ENCODE measurements at regions not wholly inside any gene's neighbourhood (a gene's known extent, or its start where the extent isn't known, plus 50 kb on each side); places are given as distances from the start of the nearest gene placed in this dataset.

DNA sequence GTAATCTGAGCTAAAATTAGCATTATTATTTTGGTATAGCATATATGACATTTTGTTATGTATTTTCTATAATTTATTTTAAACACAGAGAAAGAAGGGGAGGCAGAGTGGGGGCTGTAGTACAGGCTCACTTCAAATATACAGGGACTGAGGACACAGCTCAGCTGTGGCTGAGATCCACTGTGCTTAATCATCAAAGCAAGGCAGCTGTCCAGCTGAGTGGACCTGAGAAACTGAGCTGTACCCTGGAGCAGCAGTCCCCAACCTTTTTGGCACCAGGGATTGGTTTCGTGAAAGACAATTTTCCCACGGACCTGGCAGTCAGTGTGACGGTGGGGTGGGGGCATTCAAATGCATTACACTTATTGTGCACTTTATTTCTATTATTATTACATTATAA, 687.2 kb downstream of the RNF144A start:
- DNase-seq (ENCODE audit: low read depth in 1 of 2, low spot score in 1 of 2) (no peak), ATAC-seq (no peak), FAIRE-seq (no peak)
- TF ChIP-seq MAFK (IDR thresholded peaks at IDR 0.05; ENCODE audit: partially characterized antibody) (no peak), HOXB13 (CRISPR knock-in tag; IDR thresholded peaks at IDR 0.05; ENCODE audit: low read depth) (no peak), JUNB (IDR thresholded peaks at IDR 0.05) (no peak), ZFP36 (IDR thresholded peaks at IDR 0.05; ENCODE audit: borderline replicate concordance, partially characterized antibody) (no peak), HDAC2 (IDR thresholded peaks at IDR 0.05) (no peak), EHF (CRISPR knock-in tag; IDR thresholded peaks at IDR 0.05) (no peak), TFCP2L1 (CRISPR knock-in tag; IDR thresholded peaks at IDR 0.05) (no peak), NFE2L2 (conservative IDR thresholded peaks at IDR 0.05; ENCODE audit: low read length) (no peak), CHD2 (IDR thresholded peaks at IDR 0.05; ENCODE audit: low read length, partially characterized antibody) (no peak), EHMT2 (IDR thresholded peaks at IDR 0.05; ENCODE audit: low read depth) (no peak), RFX5 (IDR thresholded peaks at IDR 0.05) (no peak), HOXA7 (CRISPR knock-in tag; IDR thresholded peaks at IDR 0.05) (no peak), CHD4 (IDR thresholded peaks at IDR 0.05; ENCODE audit: borderline replicate concordance) (no peak), GATA3 (IDR thresholded peaks at IDR 0.05; ENCODE audit: borderline replicate concordance) (no peak), SREBF2 (IDR thresholded peaks at IDR 0.05) (no peak), ZC3H11A (IDR thresholded peaks at IDR 0.05) (no peak), HOXB5 (CRISPR knock-in tag; IDR thresholded peaks at IDR 0.05) (no peak)
- TF ChIP-seq, protein P1, sequence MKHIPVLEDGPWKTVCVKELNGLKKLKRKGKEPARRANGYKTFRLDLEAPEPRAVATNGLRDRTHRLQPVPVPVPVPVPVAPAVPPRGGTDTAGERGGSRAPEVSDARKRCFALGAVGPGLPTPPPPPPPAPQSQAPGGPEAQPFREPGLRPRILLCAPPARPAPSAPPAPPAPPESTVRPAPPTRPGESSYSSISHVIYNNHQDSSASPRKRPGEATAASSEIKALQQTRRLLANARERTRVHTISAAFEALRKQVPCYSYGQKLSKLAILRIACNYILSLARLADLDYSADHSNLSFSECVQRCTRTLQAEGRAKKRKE (CRISPR knock-in tag; IDR thresholded peaks at IDR 0.05; ENCODE audit: low read depth): no peak
- TF ChIP-seq, protein P2, sequence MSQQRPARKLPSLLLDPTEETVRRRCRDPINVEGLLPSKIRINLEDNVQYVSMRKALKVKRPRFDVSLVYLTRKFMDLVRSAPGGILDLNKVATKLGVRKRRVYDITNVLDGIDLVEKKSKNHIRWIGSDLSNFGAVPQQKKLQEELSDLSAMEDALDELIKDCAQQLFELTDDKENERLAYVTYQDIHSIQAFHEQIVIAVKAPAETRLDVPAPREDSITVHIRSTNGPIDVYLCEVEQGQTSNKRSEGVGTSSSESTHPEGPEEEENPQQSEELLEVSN (IDR thresholded peaks at IDR 0.05; ENCODE audit: borderline replicate concordance, low read depth): no peak
- POLR2A ChIA-PET: no interaction called here
- Histone ChIP-seq H3K4me1 (no peaks in the 10 kb centered on the region), H3K9me3 (peaks cover 9% of the 10 kb centered on the region; the same call in 1 of the 3 replicates), H3K27ac (no peak overlapping the region), H3K4me2 (no peak overlapping the region), H3K4me3 (no peak overlapping the region)
- WGBS (ENCODE audit: missing lambda C conversion rate): 0% methylated on average over 3 of the region's 3 CpGs
- CTCF ChIA-PET: no interaction called here

DNA sequence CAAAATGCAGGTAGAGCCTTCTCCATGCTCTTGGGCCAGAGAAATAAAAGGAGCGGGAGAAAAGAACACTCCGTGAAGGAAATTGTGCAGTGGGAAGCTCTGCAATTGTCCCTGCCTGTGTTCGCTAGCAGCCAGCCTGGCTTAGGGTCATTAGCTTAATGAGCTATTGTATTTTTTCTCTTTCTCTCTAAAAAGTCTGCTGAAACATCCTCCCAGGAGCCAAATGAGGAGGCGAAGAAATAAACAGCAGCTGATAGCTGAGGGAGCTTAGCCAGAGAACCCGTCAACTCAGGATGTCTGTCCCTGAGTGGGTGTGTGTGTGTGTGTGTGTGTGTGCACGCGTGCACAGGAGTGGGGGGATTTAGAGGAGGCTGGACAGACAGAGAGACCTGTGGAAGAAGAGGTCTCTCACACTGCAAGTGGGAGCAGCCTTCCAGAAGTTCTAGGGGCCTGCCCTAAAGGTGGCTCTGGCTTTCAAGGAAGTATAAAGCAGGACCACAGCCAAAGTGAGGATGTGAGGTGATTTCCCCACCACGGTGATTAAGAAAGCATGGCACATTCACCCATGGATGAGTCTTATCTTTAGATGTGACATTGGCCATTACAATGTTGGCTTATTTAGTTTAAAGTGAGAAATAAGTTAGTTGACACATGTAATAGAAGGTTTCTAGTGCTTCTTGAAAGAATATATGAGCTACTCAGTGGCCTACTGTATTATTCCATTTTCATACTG, 690.4 kb downstream of the RNF144A start:
- no peak for FAIRE-seq
- TF ChIP-seq, protein P3, sequence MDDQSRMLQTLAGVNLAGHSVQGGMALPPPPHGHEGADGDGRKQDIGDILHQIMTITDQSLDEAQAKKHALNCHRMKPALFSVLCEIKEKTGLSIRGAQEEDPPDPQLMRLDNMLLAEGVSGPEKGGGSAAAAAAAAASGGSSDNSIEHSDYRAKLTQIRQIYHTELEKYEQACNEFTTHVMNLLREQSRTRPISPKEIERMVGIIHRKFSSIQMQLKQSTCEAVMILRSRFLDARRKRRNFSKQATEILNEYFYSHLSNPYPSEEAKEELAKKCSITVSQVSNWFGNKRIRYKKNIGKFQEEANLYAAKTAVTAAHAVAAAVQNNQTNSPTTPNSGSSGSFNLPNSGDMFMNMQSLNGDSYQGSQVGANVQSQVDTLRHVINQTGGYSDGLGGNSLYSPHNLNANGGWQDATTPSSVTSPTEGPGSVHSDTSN (IDR thresholded peaks at IDR 0.05): no peak
- TF ChIP-seq RCOR1 (IDR thresholded peaks at IDR 0.05; ENCODE audit: low read depth, low read length) (no peak), NR3C1 (IDR thresholded peaks at IDR 0.05) (no peak), EP300 (IDR thresholded peaks at IDR 0.05) (no peak), KDM5A (IDR thresholded peaks at IDR 0.05) (no peak), JUNB (IDR thresholded peaks at IDR 0.05) (no peak), RAD21 (conservative IDR thresholded peaks at IDR 0.05 in 1 of 2, IDR thresholded peaks at IDR 0.05 in 1 of 2) (no peak), POLR2AphosphoS2 (conservative IDR thresholded peaks at IDR 0.05; ENCODE audit: low read length) (no peak), FOSL2 (IDR thresholded peaks at IDR 0.05) (no peak), FOSL2 (CRISPR knock-in tag; IDR thresholded peaks at IDR 0.05) (no peak), SMC3 (IDR thresholded peaks at IDR 0.05) (no peak), TFCP2L1 (CRISPR knock-in tag; IDR thresholded peaks at IDR 0.05) (no peak), NFE2L2 (conservative IDR thresholded peaks at IDR 0.05; ENCODE audit: low read length) (no peak), MAZ (IDR thresholded peaks at IDR 0.05; ENCODE audit: borderline replicate concordance, low read depth, low read length) (no peak), EHMT2 (IDR thresholded peaks at IDR 0.05; ENCODE audit: low read depth) (no peak), PHF8 (IDR thresholded peaks at IDR 0.05; ENCODE audit: borderline replicate concordance, low read depth) (no peak), NPAS2 (CRISPR knock-in tag; IDR thresholded peaks at IDR 0.05; ENCODE audit: borderline replicate concordance) (no peak), RFX5 (IDR thresholded peaks at IDR 0.05) (no peak)
- TF ChIP-seq, protein P2 (IDR thresholded peaks at IDR 0.05; ENCODE audit: borderline replicate concordance, low read depth): no peak
- TF ChIP-seq, protein P4, sequence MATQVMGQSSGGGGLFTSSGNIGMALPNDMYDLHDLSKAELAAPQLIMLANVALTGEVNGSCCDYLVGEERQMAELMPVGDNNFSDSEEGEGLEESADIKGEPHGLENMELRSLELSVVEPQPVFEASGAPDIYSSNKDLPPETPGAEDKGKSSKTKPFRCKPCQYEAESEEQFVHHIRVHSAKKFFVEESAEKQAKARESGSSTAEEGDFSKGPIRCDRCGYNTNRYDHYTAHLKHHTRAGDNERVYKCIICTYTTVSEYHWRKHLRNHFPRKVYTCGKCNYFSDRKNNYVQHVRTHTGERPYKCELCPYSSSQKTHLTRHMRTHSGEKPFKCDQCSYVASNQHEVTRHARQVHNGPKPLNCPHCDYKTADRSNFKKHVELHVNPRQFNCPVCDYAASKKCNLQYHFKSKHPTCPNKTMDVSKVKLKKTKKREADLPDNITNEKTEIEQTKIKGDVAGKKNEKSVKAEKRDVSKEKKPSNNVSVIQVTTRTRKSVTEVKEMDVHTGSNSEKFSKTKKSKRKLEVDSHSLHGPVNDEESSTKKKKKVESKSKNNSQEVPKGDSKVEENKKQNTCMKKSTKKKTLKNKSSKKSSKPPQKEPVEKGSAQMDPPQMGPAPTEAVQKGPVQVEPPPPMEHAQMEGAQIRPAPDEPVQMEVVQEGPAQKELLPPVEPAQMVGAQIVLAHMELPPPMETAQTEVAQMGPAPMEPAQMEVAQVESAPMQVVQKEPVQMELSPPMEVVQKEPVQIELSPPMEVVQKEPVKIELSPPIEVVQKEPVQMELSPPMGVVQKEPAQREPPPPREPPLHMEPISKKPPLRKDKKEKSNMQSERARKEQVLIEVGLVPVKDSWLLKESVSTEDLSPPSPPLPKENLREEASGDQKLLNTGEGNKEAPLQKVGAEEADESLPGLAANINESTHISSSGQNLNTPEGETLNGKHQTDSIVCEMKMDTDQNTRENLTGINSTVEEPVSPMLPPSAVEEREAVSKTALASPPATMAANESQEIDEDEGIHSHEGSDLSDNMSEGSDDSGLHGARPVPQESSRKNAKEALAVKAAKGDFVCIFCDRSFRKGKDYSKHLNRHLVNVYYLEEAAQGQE (IDR thresholded peaks at IDR 0.05): no peak

More for the DNA sequence above, 690.4 kb downstream of the RNF144A start:
- POLR2A ChIA-PET: no interaction called here
- WGBS (ENCODE audit: missing lambda C conversion rate): 44% methylated on average over 8 of the region's 8 CpGs
- ATAC-seq (no peak), DNase-seq (ENCODE audit: low read depth in 1 of 2, low spot score in 1 of 2) (no peak)
- Histone ChIP-seq H3K4me1 (no peaks in the 10 kb centered on the region), H3K9me3 (peaks cover 2% of the 10 kb centered on the region; the same call in 1 of the 3 replicates), H3K27ac (no peak overlapping the region), H3K4me3 (no peak overlapping the region), H3K4me2 (no peak overlapping the region)
- CTCF ChIA-PET: interaction anchor here (0.7 kb wide), 1 partner anchor 1015 kb away, joined by 3 read pairs; no protein-coding TSS in a partner anchor
